ENCODE measurements at regions not wholly inside any gene's neighbourhood (a gene's known extent, or its start where the extent isn't known, plus 50 kb on each side); places are given as distances from the start of the nearest gene placed in this dataset.

GRCh38 chr4:71201057-71201456 is 137.8 kb upstream of the SLC4A4 start:
- Histone ChIP-seq H3K18ac (ENCODE audit: extremely low read depth, low read length) (no peak overlapping the region), H2BK5ac (ENCODE audit: low read depth, low read length) (no peak overlapping the region), H2AFZ (ENCODE audit: low read length) (no peak overlapping the region), H4K5ac (ENCODE audit: insufficient read length, low read depth, low read length) (no peak overlapping the region), H3K4ac (replicated peaks; ENCODE audit: insufficient read length, low read depth, low read length) (no peak overlapping the region), H2BK15ac (ENCODE audit: low read length) (no peak overlapping the region), H2BK12ac (ENCODE audit: low read depth, low read length) (no peak overlapping the region), H4K20me1 (replicated peaks in 1 of 2; ENCODE audit: control insufficient read depth in 1 of 2, insufficient read depth in 2 of 2, low read length in 2 of 2) (no peaks in the 10 kb centered on the region), H3K4me3 (ENCODE audit: extremely low read depth in 1 of 4, insufficient read depth in 2 of 4, low read depth in 3 of 4, low read length in 4 of 4) (no peak overlapping the region), H3K27me3 (replicated peaks in 1 of 4; ENCODE audit: control insufficient read depth in 3 of 4, extremely low read depth in 1 of 4, insufficient read depth in 3 of 4, low read length in 3 of 4) (no peaks in the 10 kb centered on the region), H2AK5ac (ENCODE audit: low read depth, low read length) (no peak overlapping the region), H3K4me2 (ENCODE audit: insufficient read depth in 1 of 2, low read depth in 2 of 2, low read length in 2 of 2) (no peak overlapping the region), H3K4me1 (replicated peaks in 1 of 4; ENCODE audit: control insufficient read depth in 3 of 4, insufficient read depth in 4 of 4, low read length in 3 of 4) (peaks cover 0 to 5% (median 4%) of the 10 kb centered on the region in 4 experiments; a peak in 3 of 7 replicates), H3K36me3 (ENCODE audit: control insufficient read depth in 2 of 4, insufficient read depth in 4 of 4, low read length in 3 of 4) (no peaks in the 10 kb centered on the region), H3K14ac (ENCODE audit: insufficient read length) (no peak overlapping the region), H3K79me2 (ENCODE audit: control insufficient read depth in 1 of 2, insufficient read depth in 2 of 2, low read length in 2 of 2) (no peaks in the 10 kb centered on the region), H3K9me3 (ENCODE audit: insufficient read depth in 2 of 2, low read depth in 1 of 2, low read length in 1 of 2) (no peaks in the 10 kb centered on the region), H2BK20ac (ENCODE audit: low read length) (no peak overlapping the region), H3K79me1 (ENCODE audit: low read depth, low read length) (no peaks in the 10 kb centered on the region), H4K8ac (ENCODE audit: extremely low read depth, insufficient read depth, low read length) (no peak overlapping the region), H3K27ac (ENCODE audit: low read depth, low read length) (no peak overlapping the region), H2BK120ac (replicated peaks; ENCODE audit: low read depth, low read length) (no peak overlapping the region), H4K91ac (replicated peaks; ENCODE audit: insufficient read length, low read length) (no peak overlapping the region), H3K9ac (replicated peaks in 1 of 4; ENCODE audit: extremely low read depth in 1 of 4, low read depth in 3 of 4, low read length in 3 of 4) (no peak overlapping the region), H3K23me2 (ENCODE audit: low read depth, low read length) (no peaks in the 10 kb centered on the region), H3K56ac (replicated peaks; ENCODE audit: insufficient read length, low read depth, low read length) (no peak overlapping the region), H3K23ac (ENCODE audit: insufficient read length) (no peak overlapping the region)
- CTCF ChIA-PET (ENCODE audit: partially characterized antibody) = interaction anchor here (0.6 to 1.4 kb wide), 2 partner anchors 16 to 60 kb away, joined by 3 read pairs; no protein-coding TSS in a partner anchor
- no peak for DNase-seq (ENCODE audit: low read depth in 1 of 2, low spot score in 2 of 2)
- TF ChIP-seq SIRT6 (IDR thresholded peaks at IDR 0.05; ENCODE audit: low read length) = no peak
- TF ChIP-seq, protein P1, sequence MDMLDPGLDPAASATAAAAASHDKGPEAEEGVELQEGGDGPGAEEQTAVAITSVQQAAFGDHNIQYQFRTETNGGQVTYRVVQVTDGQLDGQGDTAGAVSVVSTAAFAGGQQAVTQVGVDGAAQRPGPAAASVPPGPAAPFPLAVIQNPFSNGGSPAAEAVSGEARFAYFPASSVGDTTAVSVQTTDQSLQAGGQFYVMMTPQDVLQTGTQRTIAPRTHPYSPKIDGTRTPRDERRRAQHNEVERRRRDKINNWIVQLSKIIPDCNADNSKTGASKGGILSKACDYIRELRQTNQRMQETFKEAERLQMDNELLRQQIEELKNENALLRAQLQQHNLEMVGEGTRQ (IDR thresholded peaks at IDR 0.05; ENCODE audit: low read length) = no peak
- no peak for TF ChIP-seq SAP30 (IDR thresholded peaks at IDR 0.05; ENCODE audit: insufficient read depth, insufficient replicate concordance, low read length)
- TF ChIP-seq BRCA1 (IDR thresholded peaks at IDR 0.05; ENCODE audit: low read depth, low read length) = no peak
- no peak for TF ChIP-seq RXRA (IDR thresholded peaks at IDR 0.05; ENCODE audit: insufficient read depth, low read depth, low read length)
- TF ChIP-seq ATF3 (IDR thresholded peaks at IDR 0.05; ENCODE audit: insufficient read depth, low read depth, low read length) = no peak
- no peak for TF ChIP-seq PHF8 (conservative IDR thresholded peaks at IDR 0.05; ENCODE audit: low read depth, low read length)
- TF ChIP-seq NANOG (IDR thresholded peaks at IDR 0.05; ENCODE audit: insufficient read depth, low read depth, low read length, poor library complexity, severe bottlenecking) = no peak
- no peak for TF ChIP-seq RFX5 (IDR thresholded peaks at IDR 0.05; ENCODE audit: borderline replicate concordance, low read depth, low read length)
- TF ChIP-seq GABPA (IDR thresholded peaks at IDR 0.05; ENCODE audit: borderline replicate concordance, insufficient read depth, low read length) = no peak
- TF ChIP-seq RBBP5 (IDR thresholded peaks at IDR 0.05; ENCODE audit: borderline replicate concordance, low read depth, low read length) = no peak
- no peak for TF ChIP-seq SP4 (IDR thresholded peaks at IDR 0.05; ENCODE audit: low read length)
- no peak for FAIRE-seq
- WGBS, 2 experiments (ENCODE audit: extremely low coverage in 1 of 2, insufficient coverage in 1 of 2, insufficient read length in 1 of 2, insufficient replicate concordance in 2 of 2, low coverage in 1 of 2, low lambda C conversion rate in 2 of 2, missing lambda C conversion rate in 1 of 2) = 84% methylated on average over 2 of the region's 2 CpGs; no CpG with 5 or more reads in 1 of the 2 experiments
- POLR2A ChIA-PET (ENCODE audit: partially characterized antibody) = interaction anchor here (1.2 kb wide), 1 partner anchor 15 kb away, joined by 3 read pairs; no protein-coding TSS in a partner anchor
